GM23248 (cell line): ENCODE measurements at regions not wholly inside any gene's neighbourhood (a gene's known extent, or its start where the extent isn't known, plus 50 kb on each side); places are given as distances from the start of the nearest gene placed in this dataset.

Source experiments
- DNase-seq: peaks from one replicate; pipeline ENCODE4 v3.0.0-alpha.2; 2015
- H2AFZ ChIP-seq: fragments of 200-600 bp; sonication (generic); 2 replicates; pipeline ENCODE4 v1.6.1; 2016; ENCODE audit warnings: antibody characterized with exemption
- H3F3A ChIP-seq: fragments of 200-600 bp; sonication (generic); 2 replicates; pipeline ENCODE4 v1.6.1; 2016; ENCODE audit warnings: mild to moderate bottlenecking, antibody characterized with exemption, mixed run types; ENCODE audit not compliant: insufficient read depth
- H3K27ac ChIP-seq: fragments of 200-600 bp; sonication (generic); 2 replicates; pipeline ENCODE4 v1.5.1; 2016; ENCODE audit warnings: mild to moderate bottlenecking
- H3K27me3 ChIP-seq: fragments of 200-600 bp; sonication (generic); replicated peaks from 2 replicates; pipeline ENCODE4 v1.6.1; 2016; ENCODE audit warnings: mild to moderate bottlenecking; ENCODE audit not compliant: insufficient read depth
- H3K36me3 ChIP-seq: fragments of 200-600 bp; sonication (generic); 2 replicates; pipeline ENCODE4 v1.6.1; 2016; ENCODE audit warnings: low read depth, mild to moderate bottlenecking
- H3K4me1 ChIP-seq: fragments of 200-600 bp; sonication (generic); 2 replicates; pipeline ENCODE4 v1.6.1; 2016; ENCODE audit warnings: mild to moderate bottlenecking; ENCODE audit not compliant: insufficient read depth
- H3K4me2 ChIP-seq: fragments of 200-600 bp; sonication (generic); one replicate; pipeline ENCODE4 v1.6.1; 2016; ENCODE audit warnings: mild to moderate bottlenecking; ENCODE audit not compliant: unreplicated experiment
- H3K4me3 ChIP-seq: fragments of 200-600 bp; sonication (generic); 2 replicates; pipeline ENCODE4 v1.5.1; 2016; ENCODE audit warnings: mild to moderate bottlenecking
- H3K79me2 ChIP-seq: fragments of 200-600 bp; sonication (generic); 2 replicates; pipeline ENCODE4 v1.6.1; 2016; ENCODE audit warnings: mild to moderate bottlenecking; ENCODE audit not compliant: insufficient read depth
- H3K9ac ChIP-seq: fragments of 200-600 bp; sonication (generic); 2 replicates; pipeline ENCODE4 v1.6.1; 2016; ENCODE audit warnings: mild to moderate bottlenecking
- H3K9me2 ChIP-seq: fragments of 200-600 bp; sonication (generic); 2 replicates; pipeline ENCODE4 v1.6.1; 2016; ENCODE audit warnings: mixed run types, mild to moderate bottlenecking, moderate library complexity; ENCODE audit not compliant: insufficient read depth
- H3K9me3 ChIP-seq: fragments of 200-600 bp; sonication (generic); one replicate; pipeline ENCODE4 v1.6.1; 2017; ENCODE audit warnings: low read depth
- H4K20me1 ChIP-seq: fragments of 200-600 bp; sonication (generic); 2 replicates; pipeline ENCODE4 v1.6.0; 2016; ENCODE audit not compliant: insufficient read depth
- EZH2 ChIP-seq: fragments of 200-600 bp; sonication (generic); IDR thresholded peaks from 2 replicates; pipeline ENCODE4 v1.6.1; 2018; ENCODE audit warnings: antibody characterized with exemption, mild to moderate bottlenecking; ENCODE audit not compliant: insufficient read depth, poor library complexity, severe bottlenecking
- EZH2phosphoT487 ChIP-seq: fragments of 200-600 bp; sonication (generic); IDR thresholded peaks from 2 replicates; pipeline ENCODE4 v1.6.1; 2018; ENCODE audit warnings: antibody characterized with exemption, moderate library complexity, mild to moderate bottlenecking, low read depth; ENCODE audit not compliant: insufficient read depth
- WGBS, 2 experiments: methylation state at CpG; one replicate each; pipeline ENCODE4 v1.1.6; 2015 to 2017; ENCODE audit warnings: low lambda C conversion rate in 2 of 2, low coverage in 1 of 2; ENCODE audit errors: missing lambda C conversion rate in 2 of 2; 5-methylcytosine and 5-hydroxymethylcytosine counted together
- in situ Hi-C: fragments of 300-500 bp; cut with MboI; formaldehyde crosslinking; loops from 2 replicates; pipeline ENCODE4 v1.15.0; 2020

GRCh38 chr16:63933841-63934240 is 1188.0 kb downstream of the CDH11 start:
- Histone ChIP-seq H3K36me3 (no peaks in the 10 kb centered on the region), H3F3A (no peaks in the 10 kb centered on the region), H3K4me1 (no peaks in the 10 kb centered on the region), H2AFZ (no peak overlapping the region), H3K9me2 (no peaks in the 10 kb centered on the region), H3K4me2 (no peak overlapping the region), H3K9me3 (no peaks in the 10 kb centered on the region), H3K9ac (no peak overlapping the region), H3K4me3 (no peak overlapping the region), H3K27me3 (no peaks in the 10 kb centered on the region), H3K79me2 (no peaks in the 10 kb centered on the region), H3K27ac (no peak overlapping the region), H4K20me1 (no peaks in the 10 kb centered on the region)
- 11 to 13% methylated on average over 3 of the region's 3 CpGs for WGBS, 2 experiments
- TF ChIP-seq EZH2: no peak
- no peak for TF ChIP-seq EZH2phosphoT487
- in situ Hi-C loops: no loop called here
- DNase-seq: no peak

- Histone ChIP-seq H4K20me1 (no peaks in the 10 kb centered on the region), H3K36me3 (no peaks in the 10 kb centered on the region), H3K27me3 (no peaks in the 10 kb centered on the region), H3K4me1 (no peaks in the 10 kb centered on the region), H3F3A (no peaks in the 10 kb centered on the region), H3K9me2 (no peaks in the 10 kb centered on the region), H3K9ac (no peak overlapping the region), H3K9me3 (no peaks in the 10 kb centered on the region), H3K4me3 (no peak overlapping the region), H2AFZ (no peak overlapping the region), H3K79me2 (no peaks in the 10 kb centered on the region), H3K27ac (no peak overlapping the region), H3K4me2 (no peak overlapping the region)
- no peak for DNase-seq
- WGBS, 2 experiments: 28 to 30% methylated on average over 4 of the region's 4 CpGs
- in situ Hi-C loops: no loop called here
- TF ChIP-seq EZH2 (no peak), EZH2phosphoT487 (no peak)
Observed at GRCh38 chr16:63928421-63928820, 1193.4 kb downstream of the CDH11 start.

GRCh38 chr16:63925221-63925620 is 1196.6 kb downstream of the CDH11 start:
- no peak overlapping the region for H3K4me3 ChIP-seq
- H3K4me1 ChIP-seq: no peaks in the 10 kb centered on the region
- no peak for TF ChIP-seq EZH2phosphoT487
- no peak for TF ChIP-seq EZH2
- no peak overlapping the region for H3K9ac ChIP-seq
- no peak overlapping the region for H3K27ac ChIP-seq
- no peaks in the 10 kb centered on the region for H3K79me2 ChIP-seq
- 22 to 25% methylated on average over 5 of the region's 5 CpGs for WGBS, 2 experiments
- no peaks in the 10 kb centered on the region for H3K9me3 ChIP-seq
- H2AFZ ChIP-seq: no peak overlapping the region
- no peaks in the 10 kb centered on the region for H3K36me3 ChIP-seq
- H3K9me2 ChIP-seq: no peaks in the 10 kb centered on the region
- in situ Hi-C loops: no loop called here
- H4K20me1 ChIP-seq: no peaks in the 10 kb centered on the region
- no peaks in the 10 kb centered on the region for H3K27me3 ChIP-seq
- DNase-seq: no peak
- H3K4me2 ChIP-seq: no peak overlapping the region
- no peaks in the 10 kb centered on the region for H3F3A ChIP-seq

GRCh38 chr16:63922560-63922959 is 1199.3 kb downstream of the CDH11 start:
- in situ Hi-C loops: no loop called here
- no peaks in the 10 kb centered on the region for H3K9me2 ChIP-seq
- H3K4me1 ChIP-seq: no peaks in the 10 kb centered on the region
- no peak overlapping the region for H2AFZ ChIP-seq
- no peaks in the 10 kb centered on the region for H3F3A ChIP-seq
- no peak overlapping the region for H3K27ac ChIP-seq
- H3K4me2 ChIP-seq: no peak overlapping the region
- no peaks in the 10 kb centered on the region for H3K9me3 ChIP-seq
- no peak for TF ChIP-seq EZH2
- TF ChIP-seq EZH2phosphoT487: no peak
- H3K9ac ChIP-seq: no peak overlapping the region
- H3K4me3 ChIP-seq: no peak overlapping the region
- no peaks in the 10 kb centered on the region for H3K36me3 ChIP-seq
- H4K20me1 ChIP-seq: no peaks in the 10 kb centered on the region
- peak; percentile 24 for DNase-seq
- no peaks in the 10 kb centered on the region for H3K79me2 ChIP-seq
- H3K27me3 ChIP-seq: no peaks in the 10 kb centered on the region

GRCh38 chr16:63921737-63922295 is 1200.0 kb downstream of the CDH11 start:
- no peaks in the 10 kb centered on the region for H3K9me3 ChIP-seq
- H3K4me1 ChIP-seq: no peaks in the 10 kb centered on the region
- H3K9ac ChIP-seq: no peak overlapping the region
- TF ChIP-seq EZH2phosphoT487 (no peak), EZH2 (no peak)
- H3K9me2 ChIP-seq: no peaks in the 10 kb centered on the region
- H3K36me3 ChIP-seq: no peaks in the 10 kb centered on the region
- no peak overlapping the region for H2AFZ ChIP-seq
- H4K20me1 ChIP-seq: no peaks in the 10 kb centered on the region
- in situ Hi-C loops: no loop called here
- peak; percentile 2 for DNase-seq
- H3F3A ChIP-seq: no peaks in the 10 kb centered on the region
- no peaks in the 10 kb centered on the region for H3K27me3 ChIP-seq
- 12 to 13% methylated on average over 3 of the region's 3 CpGs for WGBS, 2 experiments
- no peak overlapping the region for H3K4me3 ChIP-seq
- H3K27ac ChIP-seq: no peak overlapping the region
- H3K4me2 ChIP-seq: no peak overlapping the region
- H3K79me2 ChIP-seq: no peaks in the 10 kb centered on the region
